CD4-positive, alpha-beta memory T cell (primary cell): ENCODE measurements at regions not wholly inside any gene's neighbourhood (a gene's known extent, or its start where the extent isn't known, plus 50 kb on each side); places are given as distances from the start of the nearest gene placed in this dataset.

Experiments
- CTCF ChIA-PET: fragments of 350-600 bp; sonication (Branson Sonifier 250); formaldehyde crosslinking; loops from one replicate; lab custom pipeline; 2021; ENCODE audit warnings: inconsistent platforms; ENCODE audit not compliant: partially characterized antibody; lab: Charles Lee
- POLR2A ChIA-PET: fragments of 350-600 bp; sonication (Branson Sonifier 250); formaldehyde crosslinking; loops from one replicate; lab custom pipeline; 2021; ENCODE audit not compliant: partially characterized antibody; lab: Charles Lee
- DNase-seq, 5 donors: peaks; one replicate each; pipeline versions ENCODE4 v3.0.0 to v3.0.0-alpha.2; 2020 to 2022; ENCODE audit warnings: mixed read lengths in 1 of 5
- H3K27ac ChIP-seq: one replicate; pipeline ENCODE4 v1.7.0; 2013; ENCODE audit warnings: low read depth, low read length
- H3K27me3 ChIP-seq: 2 replicates; pipeline ENCODE4 v1.7.0; 2013; ENCODE audit warnings: mild to moderate bottlenecking, low read length, moderate library complexity; ENCODE audit not compliant: insufficient read depth
- H3K36me3 ChIP-seq: 2 replicates; pipeline ENCODE4 v1.7.0; 2013; ENCODE audit warnings: mild to moderate bottlenecking, low read length, moderate library complexity; ENCODE audit not compliant: insufficient read depth
- H3K4me1 ChIP-seq: 2 replicates; pipeline ENCODE4 v1.7.0; 2013; ENCODE audit warnings: mild to moderate bottlenecking, low read length, moderate library complexity; ENCODE audit not compliant: insufficient read depth
- H3K4me3 ChIP-seq, 2 donors: one replicate each; pipeline ENCODE4 v1.7.0; 2013; ENCODE audit warnings: low read length in 2 of 2, mild to moderate bottlenecking in 1 of 2
- H3K9me3 ChIP-seq, 2 donors: one replicate each; pipeline ENCODE4 v1.7.0; 2013; ENCODE audit warnings: low read length in 2 of 2, control low read depth in 1 of 2; ENCODE audit not compliant: control insufficient read depth in 1 of 2
- H3K27ac Mint-ChIP-seq, 7 donors: one replicate each; pipeline ENCODE4 v1.8.0; 2020 to 2021; ENCODE audit warnings: mixed read lengths in 7 of 7, mild to moderate bottlenecking in 6 of 7, inconsistent platforms in 3 of 7, moderate library complexity in 3 of 7
- H3K27me3 Mint-ChIP-seq, 2 donors: one replicate each; pipeline ENCODE4 v1.8.0; 2020 to 2021; ENCODE audit warnings: mixed read lengths in 2 of 2
- H3K36me3 Mint-ChIP-seq, 2 donors: one replicate each; pipeline ENCODE4 v1.8.0; 2020 to 2021; ENCODE audit warnings: mixed read lengths in 2 of 2, inconsistent platforms in 1 of 2, mild to moderate bottlenecking in 1 of 2
- H3K4me1 Mint-ChIP-seq, 4 donors: one replicate each; pipeline ENCODE4 v1.8.0; 2020 to 2021; ENCODE audit warnings: mixed read lengths in 4 of 4, mild to moderate bottlenecking in 1 of 4
- H3K4me3 Mint-ChIP-seq, 8 donors: one replicate each; pipeline ENCODE4 v1.8.0; 2020 to 2021; ENCODE audit warnings: mixed read lengths in 8 of 8, mild to moderate bottlenecking in 7 of 8, moderate library complexity in 6 of 8, inconsistent platforms in 3 of 8
- H3K9me3 Mint-ChIP-seq, 8 donors: one replicate each; pipeline ENCODE4 v1.8.0; 2020 to 2021; ENCODE audit warnings: mixed read lengths in 8 of 8, mild to moderate bottlenecking in 5 of 8, inconsistent platforms in 3 of 8, moderate library complexity in 1 of 8
- intact Hi-C: fragments of 100-400 bp; cut with micrococcal nuclease; formaldehyde crosslinking; loops from one replicate; pipeline ENCODE4 v1.15.1; 2023

DNA sequence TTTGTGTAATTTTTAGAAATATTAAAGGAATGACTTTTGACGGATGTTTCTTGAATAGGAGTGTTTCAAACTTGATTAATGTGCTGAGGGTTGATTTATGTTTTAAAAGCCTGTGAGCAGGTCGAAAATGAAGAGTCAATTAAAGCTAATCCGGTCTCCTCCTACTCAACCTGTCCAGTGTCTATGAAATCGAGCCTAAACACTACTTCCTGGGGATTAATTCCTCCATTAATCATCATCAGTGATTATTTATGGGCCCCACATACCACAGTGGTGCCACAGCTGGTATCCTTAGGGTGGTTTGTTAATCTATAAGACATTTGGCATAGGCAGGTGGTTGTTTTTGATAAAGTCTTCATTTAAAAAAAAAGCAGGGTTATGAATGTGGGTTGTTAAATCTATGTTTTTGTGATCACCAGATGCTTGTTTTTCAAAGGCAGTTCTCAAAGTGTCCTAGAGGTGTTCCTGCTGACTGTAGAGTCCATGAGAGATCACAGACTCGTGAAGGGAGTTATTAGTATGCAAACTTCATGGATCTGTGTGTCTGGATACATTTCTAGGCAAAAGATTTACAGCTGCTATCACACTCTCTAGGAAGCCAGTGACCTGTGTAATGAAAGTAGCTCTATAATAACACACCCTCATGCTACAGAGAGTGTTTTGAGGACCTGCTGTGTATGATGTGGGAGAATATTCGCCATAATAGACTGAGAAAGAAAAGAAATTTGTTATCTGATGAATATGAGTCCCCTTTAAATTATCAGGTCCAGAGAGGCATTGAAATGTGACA lies 308.6 kb downstream of the AKAIN1 start:
- DNase-seq = no peak
- no peaks in the 10 kb centered on the region for H3K36me3 ChIP-seq
- intact Hi-C loops = no loop called here

GRCh38 chr18:4878480-4878879 lies 318.6 kb downstream of the AKAIN1 start:
- H3K36me3 ChIP-seq = no peaks in the 10 kb centered on the region
- no peaks in the 10 kb centered on the region for H3K4me1 Mint-ChIP-seq
- peaks cover under 1 to 23% (median 14%) of the 10 kb centered on the region in 8 donors for H3K9me3 Mint-ChIP-seq
- CTCF ChIA-PET = no interaction called here
- intact Hi-C loops = no loop called here
- no peak overlapping the region for H3K27ac ChIP-seq
- H3K4me3 ChIP-seq = no peak overlapping the region
- H3K27me3 ChIP-seq = no peaks in the 10 kb centered on the region
- H3K4me3 Mint-ChIP-seq = no peak overlapping the region
- H3K4me1 ChIP-seq = no peaks in the 10 kb centered on the region
- H3K9me3 ChIP-seq = no peaks in the 10 kb centered on the region
- H3K27me3 Mint-ChIP-seq = no peaks in the 10 kb centered on the region
- POLR2A ChIA-PET = no interaction called here
- no peak for DNase-seq
- no peak overlapping the region for H3K27ac Mint-ChIP-seq
- no peaks in the 10 kb centered on the region for H3K36me3 Mint-ChIP-seq

More for the DNA sequence above, 308.6 kb downstream of the AKAIN1 start:
- Histone ChIP-seq H3K4me3 (no peak overlapping the region), H3K9me3 (no peaks in the 10 kb centered on the region), H3K27me3 (no peaks in the 10 kb centered on the region), H3K4me1 (no peaks in the 10 kb centered on the region), H3K27ac (no peak overlapping the region)
- Mint-ChIP-seq H3K4me1 (no peaks in the 10 kb centered on the region), H3K27ac (no peak overlapping the region), H3K36me3 (no peaks in the 10 kb centered on the region), H3K9me3 (peaks cover 3 to 23% (median 12%) of the 10 kb centered on the region in 8 donors), H3K27me3 (no peaks in the 10 kb centered on the region), H3K4me3 (no peak overlapping the region)
- CTCF ChIA-PET = no interaction called here
- POLR2A ChIA-PET = no interaction called here

- Mint-ChIP-seq H3K27me3 (no peaks in the 10 kb centered on the region), H3K9me3 (peaks cover 2 to 39% (median 17%) of the 10 kb centered on the region in 8 donors), H3K4me3 (no peak overlapping the region), H3K36me3 (no peaks in the 10 kb centered on the region), H3K4me1 (no peaks in the 10 kb centered on the region), H3K27ac (no peak overlapping the region)
- intact Hi-C loops = no loop called here
- no peak for DNase-seq
- no peak overlapping the region for H3K4me3 ChIP-seq
- H3K4me1 ChIP-seq = no peaks in the 10 kb centered on the region
- no peaks in the 10 kb centered on the region for H3K36me3 ChIP-seq
- no peaks in the 10 kb centered on the region for H3K9me3 ChIP-seq
- no peaks in the 10 kb centered on the region for H3K27me3 ChIP-seq
- ChIA-PET POLR2A (no interaction called here), CTCF (no interaction called here)
- H3K27ac ChIP-seq = no peak overlapping the region
These were observed 325.9 kb downstream of the AKAIN1 start for GRCh38 chr18:4871197-4871596.

GRCh38 chr18:4870177-4870773 lies 326.8 kb downstream of the AKAIN1 start:
- CTCF ChIA-PET = no interaction called here
- no peak overlapping the region for H3K27ac Mint-ChIP-seq
- intact Hi-C loops = no loop called here

DNA sequence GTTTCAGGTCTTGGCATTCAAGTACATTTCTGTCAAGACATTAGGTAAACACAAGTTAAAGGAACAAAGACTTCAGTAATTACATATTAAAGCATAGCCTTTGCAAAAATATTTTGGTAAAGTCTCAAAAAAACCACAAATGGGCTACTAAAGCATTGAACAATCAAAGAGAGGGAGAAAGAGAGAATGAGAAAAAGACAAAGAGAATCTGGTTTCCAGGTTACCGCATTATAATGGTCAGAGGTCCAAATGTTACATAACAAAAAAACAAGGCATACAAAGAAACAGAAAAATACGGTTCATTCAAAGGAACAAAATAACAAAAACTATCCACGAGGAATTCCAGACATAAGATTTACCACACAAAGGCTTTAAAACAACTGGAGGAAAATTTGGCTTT lies 327.9 kb downstream of the AKAIN1 start:
- Mint-ChIP-seq H3K36me3 (no peaks in the 10 kb centered on the region), H3K9me3 (peaks cover 4 to 41% (median 17%) of the 10 kb centered on the region in 8 donors)
- CTCF ChIA-PET = no interaction called here

More at GRCh38 chr18:4870177-4870773, 326.8 kb downstream of the AKAIN1 start:
- H3K27me3 ChIP-seq = no peaks in the 10 kb centered on the region
- Mint-ChIP-seq H3K27me3 (no peaks in the 10 kb centered on the region), H3K9me3 (peaks cover 4 to 43% (median 18%) of the 10 kb centered on the region in 8 donors), H3K36me3 (no peaks in the 10 kb centered on the region), H3K4me3 (no peak overlapping the region), H3K4me1 (no peaks in the 10 kb centered on the region)
- DNase-seq = no peak
- H3K36me3 ChIP-seq = no peaks in the 10 kb centered on the region
- H3K9me3 ChIP-seq = no peaks in the 10 kb centered on the region
- POLR2A ChIA-PET = no interaction called here
- H3K4me1 ChIP-seq = no peaks in the 10 kb centered on the region
- H3K4me3 ChIP-seq = no peak overlapping the region
- no peak overlapping the region for H3K27ac ChIP-seq

GRCh38 chr18:4858379-4859127 lies 338.5 kb downstream of the AKAIN1 start:
- no peaks in the 10 kb centered on the region for H3K4me1 Mint-ChIP-seq
- Histone ChIP-seq H3K4me1 (no peaks in the 10 kb centered on the region), H3K9me3 (no peaks in the 10 kb centered on the region), H3K4me3 (no peak overlapping the region), H3K36me3 (no peaks in the 10 kb centered on the region), H3K27ac (no peak overlapping the region), H3K27me3 (no peaks in the 10 kb centered on the region)
- H3K27me3 Mint-ChIP-seq = no peaks in the 10 kb centered on the region
- DNase-seq = no peak
- H3K36me3 Mint-ChIP-seq = no peaks in the 10 kb centered on the region
- peaks cover 3 to 17% (median 6%) of the 10 kb centered on the region in 8 donors for H3K9me3 Mint-ChIP-seq
- no peak overlapping the region for H3K27ac Mint-ChIP-seq
- ChIA-PET POLR2A (no interaction called here), CTCF (no interaction called here)
- intact Hi-C loops = no loop called here
- no peak overlapping the region for H3K4me3 Mint-ChIP-seq

More for the DNA sequence above, 327.9 kb downstream of the AKAIN1 start:
- H3K4me1 ChIP-seq = no peaks in the 10 kb centered on the region
- no peaks in the 10 kb centered on the region for H3K27me3 Mint-ChIP-seq
- POLR2A ChIA-PET = no interaction called here
- H3K27me3 ChIP-seq = no peaks in the 10 kb centered on the region
- H3K27ac Mint-ChIP-seq = no peak overlapping the region
- H3K27ac ChIP-seq = no peak overlapping the region
- H3K9me3 ChIP-seq = no peaks in the 10 kb centered on the region
- H3K4me3 Mint-ChIP-seq = no peak overlapping the region
- H3K36me3 ChIP-seq = no peaks in the 10 kb centered on the region
- H3K4me1 Mint-ChIP-seq = no peaks in the 10 kb centered on the region
- no peak for DNase-seq
- intact Hi-C loops = no loop called here
- H3K4me3 ChIP-seq = no peak overlapping the region

GRCh38 chr18:4854671-4855070 lies 342.4 kb downstream of the AKAIN1 start:
- CTCF ChIA-PET = no interaction called here
- no peaks in the 10 kb centered on the region for H3K36me3 Mint-ChIP-seq
- H3K27me3 Mint-ChIP-seq = no peaks in the 10 kb centered on the region
- Histone ChIP-seq H3K9me3 (no peaks in the 10 kb centered on the region), H3K36me3 (no peaks in the 10 kb centered on the region), H3K27me3 (no peaks in the 10 kb centered on the region), H3K4me3 (no peak overlapping the region), H3K4me1 (no peaks in the 10 kb centered on the region), H3K27ac (no peak overlapping the region)
- peaks cover 0 to 11% (median 4%) of the 10 kb centered on the region in 8 donors for H3K9me3 Mint-ChIP-seq
- H3K27ac Mint-ChIP-seq = no peak overlapping the region
- no peak for DNase-seq
- H3K4me3 Mint-ChIP-seq = no peak overlapping the region
- intact Hi-C loops = no loop called here
- POLR2A ChIA-PET = no interaction called here
- no peaks in the 10 kb centered on the region for H3K4me1 Mint-ChIP-seq
